Islet of Langerhans (tissue), 1 donor: ENCODE measurements at regions not wholly inside any gene's neighbourhood (a gene's known extent, or its start where the extent isn't known, plus 50 kb on each side); places are given as distances from the start of the nearest gene placed in this dataset.

Experiments used
- FAIRE-seq: peaks from one replicate; lab custom pipeline; 2011; peaks lifted over from hg19 to GRCh38; lab: Jason Lieb, UNC

GRCh38 chr10:59088912-59089573 lies 87.4 kb upstream of the PHYHIPL start:
- FAIRE-seq, result no peak

- FAIRE-seq, result no peak
Observed at GRCh38 chr10:59090817-59091622, 85.4 kb upstream of the PHYHIPL start.

- no peak for FAIRE-seq
Observed at GRCh38 chr10:59093461-59093860, 83.0 kb upstream of the PHYHIPL start.

GRCh38 chr10:59096631-59097030 lies 79.8 kb upstream of the PHYHIPL start:
- no peak for FAIRE-seq

- no peak for FAIRE-seq
Observed at GRCh38 chr10:59098387-59098786, 78.1 kb upstream of the PHYHIPL start.

GRCh38 chr10:59098831-59099452 lies 77.5 kb upstream of the PHYHIPL start:
- FAIRE-seq, result peak; percentile 33

- FAIRE-seq, result no peak
Observed at GRCh38 chr10:59099481-59099880, 77.0 kb upstream of the PHYHIPL start.

GRCh38 chr10:59102394-59102793 lies 74.0 kb upstream of the PHYHIPL start:
- FAIRE-seq, result no peak

GRCh38 chr10:59104186-59104585 lies 72.3 kb upstream of the PHYHIPL start:
- FAIRE-seq, result no peak

- no peak for FAIRE-seq
Observed at GRCh38 chr10:59106441-59106840, 70.0 kb upstream of the PHYHIPL start.

GRCh38 chr10:59107147-59107546 lies 69.3 kb upstream of the PHYHIPL start:
- no peak for FAIRE-seq

GRCh38 chr10:59108296-59108870 lies 68.1 kb upstream of the PHYHIPL start:
- no peak for FAIRE-seq

GRCh38 chr10:59108886-59109288 lies 67.6 kb upstream of the PHYHIPL start:
- no peak for FAIRE-seq

GRCh38 chr10:59109826-59110225 lies 66.6 kb upstream of the PHYHIPL start:
- no peak for FAIRE-seq

GRCh38 chr10:59124187-59124586 lies 52.3 kb upstream of the PHYHIPL start:
- FAIRE-seq, result no peak

- FAIRE-seq, result no peak
Observed at GRCh38 chr10:59125666-59126065, 50.8 kb upstream of the PHYHIPL start.

- no peak for FAIRE-seq
Observed at GRCh38 chr10:59126261-59126660, 50.2 kb upstream of the PHYHIPL start.
